Stimulated activated CD8-positive, alpha-beta memory T cell treated with anti-CD3 and anti-CD28 coated beads, Interleukin-12 subunit alpha, Interleukin-12 subunit beta, amount 100 ng/mL, for 4 hours (primary cell): ENCODE measurements at regions not wholly inside any gene's neighbourhood (a gene's known extent, or its start where the extent isn't known, plus 50 kb on each side); places are given as distances from the start of the nearest gene placed in this dataset.
"Not testable (repeated sequence)": the region's sequence is repeated elsewhere in the genome, so short reads cannot be mapped to it uniquely, and the experiment has no call there.

Source experiments
- DNase-seq: peaks from one replicate; pipeline ENCODE4 v3.0.0-alpha.2; 2020; ENCODE audit warnings: low read depth

- DNase-seq = no peak
Observed at GRCh38 chr3:186454881-186455703, 89.1 kb downstream of the CRYGS start.

GRCh38 chr3:186453531-186453930 is 90.6 kb downstream of the CRYGS start:
- no peak for DNase-seq

- DNase-seq = no peak
Observed at GRCh38 chr3:186452517-186452916, 90.5 kb upstream of the DGKG start.

GRCh38 chr3:186451371-186451770 is 89.3 kb upstream of the DGKG start:
- DNase-seq = no peak

GRCh38 chr3:186444974-186445373 is 82.9 kb upstream of the DGKG start:
- DNase-seq = no peak

- no peak for DNase-seq
Observed at GRCh38 chr3:186444288-186444687, 82.3 kb upstream of the DGKG start.

GRCh38 chr3:186442979-186443378 is 80.9 kb upstream of the DGKG start:
- not testable (repeated sequence) for DNase-seq

- no peak for DNase-seq
Observed at GRCh38 chr3:186442162-186442561, 80.1 kb upstream of the DGKG start.

- no peak for DNase-seq
Observed at GRCh38 chr3:186440891-186441290, 78.9 kb upstream of the DGKG start.

GRCh38 chr3:186439725-186440124 is 77.7 kb upstream of the DGKG start:
- no peak for DNase-seq

- DNase-seq = not testable (repeated sequence)
Observed at GRCh38 chr3:186435332-186435731, 73.3 kb upstream of the DGKG start.

- DNase-seq = no peak
Observed at GRCh38 chr3:186432944-186433732, 71.1 kb upstream of the DGKG start.

- DNase-seq = no peak
Observed at GRCh38 chr3:186432189-186432588, 70.2 kb upstream of the DGKG start.

- DNase-seq = no peak
Observed at GRCh38 chr3:186427627-186428281, 65.7 kb upstream of the DGKG start.

- DNase-seq = no peak
Observed at GRCh38 chr3:186425788-186426730, 64.0 kb upstream of the DGKG start.

- no peak for DNase-seq
Observed at GRCh38 chr3:186421946-186422345, 59.9 kb upstream of the DGKG start.

GRCh38 chr3:186418671-186419145 is 56.7 kb upstream of the DGKG start:
- no peak for DNase-seq

GRCh38 chr3:186417791-186418190 is 55.8 kb upstream of the DGKG start:
- no peak for DNase-seq

GRCh38 chr3:186414735-186415419 is 52.8 kb upstream of the DGKG start:
- no peak for DNase-seq

- DNase-seq = peak; percentile 4
Observed at GRCh38 chr3:186413615-186414415, 51.8 kb upstream of the DGKG start.
